A549 (cell line): ENCODE measurements at regions not wholly inside any gene's neighbourhood (a gene's known extent, or its start where the extent isn't known, plus 50 kb on each side); places are given as distances from the start of the nearest gene placed in this dataset.

Experiments
- CBX2 ChIP-seq: fragments of 200-600 bp; sonication (generic); IDR thresholded peaks from 2 replicates; pipeline ENCODE4 v1.6.1; 2016; ENCODE audit warnings: low read depth, mild to moderate bottlenecking, borderline replicate concordance
- CEBPB ChIP-seq, 2 experiments: fragments of >200 bp in 1 of 2; sonication (Bioruptor Twin) in 1 of 2; formaldehyde crosslinking in 1 of 2; IDR thresholded peaks; 2 replicates each; pipeline ENCODE4 v1.6.1; 2012 to 2016
- CTCF ChIP-seq: fragments of >200 bp; sonication (Bioruptor Twin); formaldehyde crosslinking; IDR thresholded peaks from 3 replicates; pipeline ENCODE4 v1.5.1; 2016
- EP300 ChIP-seq, 2 experiments: fragments of >200 bp; sonication (Bioruptor Twin); formaldehyde crosslinking; IDR thresholded peaks; 2 replicates in 1 of 2; 3 replicates in 1 of 2; pipeline ENCODE4 v1.6.1; 2016 to 2017
- HOXB5 ChIP-seq: fragments of 250-450 bp; sonication (Bioruptor Pico); IDR thresholded peaks from 2 replicates; pipeline ENCODE4 v1.5.0; 2020; ENCODE audit warnings: mild to moderate bottlenecking, moderate library complexity
- NPAS2 ChIP-seq: fragments of 250-450 bp; sonication (Bioruptor Pico); IDR thresholded peaks from 2 replicates; pipeline ENCODE4 v1.8.0; 2022; ENCODE audit warnings: mild to moderate bottlenecking, moderate library complexity, borderline replicate concordance
- POLR2A ChIP-seq: IDR thresholded peaks from 2 replicates; pipeline ENCODE4 v1.6.1; 2012; ENCODE audit warnings: mild to moderate bottlenecking, low read length
- REST ChIP-seq: fragments of 200-600 bp; sonication (generic); IDR thresholded peaks from 2 replicates; pipeline ENCODE4 v1.6.1; 2016; ENCODE audit warnings: antibody characterized with exemption, mild to moderate bottlenecking, moderate library complexity
- RFX5 ChIP-seq: fragments of 450-650 bp; IDR thresholded peaks from 2 replicates; pipeline ENCODE4 v1.7.1; 2014; ENCODE audit warnings: antibody characterized with exemption, mild to moderate bottlenecking, moderate library complexity
- SREBF2 ChIP-seq: fragments of 450-650 bp; IDR thresholded peaks from 2 replicates; pipeline ENCODE4 v1.6.1; 2014; ENCODE audit warnings: mild to moderate bottlenecking, moderate library complexity

- TF ChIP-seq NPAS2 (no peak), CBX2 (no peak), POLR2A (no peak), RFX5 (no peak), CEBPB (IDR thresholded peaks at IDR 0.05) (no peak), REST (no peak), EP300 (IDR thresholded peaks at IDR 0.05) (no peak), CTCF (no peak), HOXB5 (CRISPR knock-in tag) (no peak), SREBF2 (no peak)
Observed at GRCh38 chr3:109644746-109645145, 307.4 kb upstream of the DPPA4 start.
